ENCODE measurements at regions not wholly inside any gene's neighbourhood (a gene's known extent, or its start where the extent isn't known, plus 50 kb on each side); places are given as distances from the start of the nearest gene placed in this dataset.

GRCh38 chr2:104664672-104665071, 189.2 kb upstream of the POU3F3 start:
- Mint-ChIP-seq H3K4me3 (no peak overlapping the region), H3K27me3 (ENCODE audit: insufficient read depth, low read depth) (no peaks in the 10 kb centered on the region)

GRCh38 chr2:104668631-104669030, 185.3 kb upstream of the POU3F3 start:
- Histone ChIP-seq H3K9me3 (ENCODE audit: low read depth) (no peaks in the 10 kb centered on the region), H3K9ac (no peak overlapping the region), H3K4me3 (no peak overlapping the region), H3F3A (ENCODE audit: low read depth) (no peaks in the 10 kb centered on the region), H4K20me1 (ENCODE audit: low read depth) (no peaks in the 10 kb centered on the region), H3K79me2 (ENCODE audit: low read depth) (no peaks in the 10 kb centered on the region), H3K36me3 (no peaks in the 10 kb centered on the region), H3K4me1 (peaks cover 9% of the 10 kb centered on the region), H3K27me3 (no peaks in the 10 kb centered on the region), H2AFZ (replicated peaks) (no peak overlapping the region), H3K27ac (no peak overlapping the region), H3K4me2 (no peak overlapping the region)
- Mint-ChIP-seq H3K9me3 (no peaks in the 10 kb centered on the region), H3K4me3 (no peak overlapping the region), H3K4me1 (peaks cover 36% of the 10 kb centered on the region), H3K27me3 (ENCODE audit: insufficient read depth, low read depth) (no peaks in the 10 kb centered on the region), H3K36me3 (no peaks in the 10 kb centered on the region), H3K27ac (no peak overlapping the region)
- DNase-seq (ENCODE audit: low spot score) = no peak
- no peak for TF ChIP-seq EZH2phosphoT487 (IDR thresholded peaks at IDR 0.05)
- TF ChIP-seq CTCF (IDR thresholded peaks at IDR 0.05) = no peak
- no peak for TF ChIP-seq EZH2 (IDR thresholded peaks at IDR 0.05)

More at GRCh38 chr2:104664672-104665071, 189.2 kb upstream of the POU3F3 start:
- H3F3A ChIP-seq (ENCODE audit: low read depth) = peaks cover 8% of the 10 kb centered on the region
- no peak overlapping the region for H2AFZ ChIP-seq (replicated peaks)
- no peak overlapping the region for H3K9ac ChIP-seq
- peaks cover 26% of the 10 kb centered on the region for H3K4me1 Mint-ChIP-seq
- no peaks in the 10 kb centered on the region for H4K20me1 ChIP-seq (ENCODE audit: low read depth)
- H3K27ac ChIP-seq = no peak overlapping the region
- no peaks in the 10 kb centered on the region for H3K9me3 Mint-ChIP-seq
- TF ChIP-seq CTCF (IDR thresholded peaks at IDR 0.05) (no peak), EZH2 (IDR thresholded peaks at IDR 0.05) (no peak), EZH2phosphoT487 (IDR thresholded peaks at IDR 0.05) (no peak)
- no peak overlapping the region for H3K4me3 ChIP-seq
- H3K4me1 ChIP-seq = peaks cover 2% of the 10 kb centered on the region
- peaks cover 34% of the 10 kb centered on the region for H3K27me3 ChIP-seq
- H3K9me3 ChIP-seq (ENCODE audit: low read depth) = no peaks in the 10 kb centered on the region
- no peak overlapping the region for H3K4me2 ChIP-seq
- H3K27ac Mint-ChIP-seq = no peak overlapping the region
- no peaks in the 10 kb centered on the region for H3K36me3 ChIP-seq
- DNase-seq (ENCODE audit: low spot score) = no peak
- no peaks in the 10 kb centered on the region for H3K79me2 ChIP-seq (ENCODE audit: low read depth)
- H3K36me3 Mint-ChIP-seq = no peaks in the 10 kb centered on the region

- Mint-ChIP-seq H3K36me3 (no peaks in the 10 kb centered on the region), H3K4me1 (peaks cover 20% of the 10 kb centered on the region), H3K4me3 (no peak overlapping the region), H3K27ac (peak overlapping the region; percentile 34), H3K27me3 (ENCODE audit: insufficient read depth, low read depth) (no peaks in the 10 kb centered on the region), H3K9me3 (no peaks in the 10 kb centered on the region)
- Histone ChIP-seq H3F3A (ENCODE audit: low read depth) (no peaks in the 10 kb centered on the region), H4K20me1 (ENCODE audit: low read depth) (no peaks in the 10 kb centered on the region), H3K27ac (no peak overlapping the region), H3K9me3 (ENCODE audit: low read depth) (no peaks in the 10 kb centered on the region), H3K4me3 (no peak overlapping the region), H3K79me2 (ENCODE audit: low read depth) (no peaks in the 10 kb centered on the region), H3K27me3 (no peaks in the 10 kb centered on the region), H3K9ac (no peak overlapping the region), H3K36me3 (no peaks in the 10 kb centered on the region), H2AFZ (replicated peaks) (peak overlapping the region; percentile 19), H3K4me2 (no peak overlapping the region), H3K4me1 (peaks cover 9% of the 10 kb centered on the region)
- peak; percentile 13 for DNase-seq (ENCODE audit: low spot score)
- no peak for TF ChIP-seq CTCF (IDR thresholded peaks at IDR 0.05)
- no peak for TF ChIP-seq EZH2phosphoT487 (IDR thresholded peaks at IDR 0.05)
- TF ChIP-seq EZH2 (IDR thresholded peaks at IDR 0.05) = no peak
Measured at GRCh38 chr2:104673225-104673624, 180.7 kb upstream of the POU3F3 start.

Data from neural progenitor cell (in vitro differentiated cells).